ENCODE measurements at regions not wholly inside any gene's neighbourhood (a gene's known extent, or its start where the extent isn't known, plus 50 kb on each side); places are given as distances from the start of the nearest gene placed in this dataset.

DNA sequence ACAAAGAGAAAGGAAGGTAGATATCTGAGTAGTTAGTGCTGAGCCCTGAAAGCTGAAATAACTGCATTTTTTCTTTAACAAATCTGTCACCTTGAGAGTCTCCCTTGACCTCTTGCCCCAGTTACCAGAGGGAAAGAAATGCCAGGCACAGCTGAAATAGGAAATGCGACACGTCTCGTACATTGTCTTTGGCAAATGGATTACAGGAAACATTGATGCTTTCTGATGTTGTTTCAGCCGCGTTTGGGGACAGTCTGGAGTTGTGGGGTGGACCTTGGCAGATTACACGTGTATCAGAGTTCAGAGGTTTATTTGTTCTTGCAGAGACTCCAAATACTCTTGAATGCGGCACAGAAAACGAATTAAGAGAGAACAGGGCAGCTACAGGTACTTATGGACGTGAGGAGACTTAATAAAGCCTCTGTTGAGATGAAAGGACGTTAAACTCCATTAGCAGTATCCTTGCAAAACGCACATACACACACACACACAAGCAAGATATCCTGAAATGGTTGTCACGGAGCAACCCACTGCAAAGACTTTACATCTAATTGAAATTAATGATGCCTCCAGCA, 272.8 kb upstream of the RORA start:
- Mint-ChIP-seq H3K4me3 (no peak overlapping the region), H3K27ac (no peak overlapping the region), H3K27me3 (peaks cover 18 to 38% (median 23%) of the 10 kb centered on the region in 5 donors), H3K36me3 (no peaks in the 10 kb centered on the region), H3K4me1 (no peaks in the 10 kb centered on the region), H3K9me3 (peaks cover 0 to 3% (median 0%) of the 10 kb centered on the region in 9 donors)
- POLR2A ChIA-PET = no interaction called here
- DNase-seq = no peak
- no peak for ATAC-seq

DNA sequence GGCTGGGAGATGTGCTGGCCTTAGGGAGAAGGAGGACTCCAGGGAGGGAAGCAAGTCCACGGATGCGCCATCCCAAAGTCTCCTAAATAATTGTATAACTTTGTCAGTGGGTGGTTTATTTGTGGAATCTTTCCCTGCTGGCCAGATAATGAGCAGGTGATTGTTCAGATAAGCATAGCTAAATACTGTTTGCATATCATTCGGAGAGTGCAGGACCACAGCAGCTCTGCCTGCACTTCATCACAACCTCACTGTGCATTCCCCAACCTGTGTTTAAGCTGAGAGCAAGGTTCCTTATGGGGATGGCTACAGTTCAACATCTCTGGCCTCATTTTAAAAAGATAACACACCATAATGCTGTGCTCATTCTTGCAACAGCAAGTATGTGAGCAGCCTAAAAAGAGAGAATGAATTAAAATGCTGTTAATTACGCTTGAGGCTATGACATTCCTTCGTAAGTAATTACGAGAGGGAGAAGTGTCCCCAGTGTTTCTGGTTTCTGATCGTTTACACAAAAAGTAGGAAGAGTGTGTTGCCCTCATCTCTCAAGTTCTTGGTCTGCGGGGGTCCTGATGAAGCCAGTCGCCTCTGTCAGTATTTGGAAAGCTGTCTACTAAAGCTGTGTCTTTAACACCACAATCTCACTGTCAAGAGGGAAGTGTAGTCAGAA, 272.0 kb upstream of the RORA start:
- Mint-ChIP-seq H3K9me3 (no peaks in the 10 kb centered on the region), H3K4me1 (no peaks in the 10 kb centered on the region), H3K36me3 (no peaks in the 10 kb centered on the region), H3K4me3 (no peak overlapping the region), H3K27me3 (peaks cover 15 to 38% (median 25%) of the 10 kb centered on the region in 5 donors), H3K27ac (no peak overlapping the region)
- ATAC-seq (no peak), DNase-seq (no peak)
- POLR2A ChIA-PET = no interaction called here

DNA sequence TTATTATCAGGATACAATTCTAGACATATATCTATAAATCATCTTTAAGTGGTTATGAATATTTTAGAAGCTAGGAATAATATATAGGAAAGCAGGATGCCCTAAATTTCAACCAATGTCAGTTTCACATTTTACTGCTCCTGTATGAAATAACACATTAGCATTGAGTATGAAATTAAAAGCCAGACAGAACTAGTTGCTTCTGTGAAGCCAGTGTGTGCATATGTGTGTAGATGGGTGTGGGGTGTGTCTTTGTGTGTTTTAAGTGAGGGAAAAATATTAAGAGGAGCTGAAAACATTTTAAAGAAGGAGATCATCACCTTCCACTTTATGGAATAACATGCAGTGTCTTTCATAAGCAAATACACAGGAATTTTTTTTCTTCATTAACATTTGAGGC, 271.4 kb upstream of the RORA start:
- no peak for ATAC-seq
- no peak overlapping the region for H3K27ac Mint-ChIP-seq
- POLR2A ChIA-PET = no interaction called here
- H3K36me3 Mint-ChIP-seq = no peaks in the 10 kb centered on the region
- H3K9me3 Mint-ChIP-seq = no peaks in the 10 kb centered on the region
- H3K4me1 Mint-ChIP-seq = no peaks in the 10 kb centered on the region
- H3K27me3 Mint-ChIP-seq = peaks cover 17 to 38% (median 25%) of the 10 kb centered on the region in 5 donors
- H3K4me3 Mint-ChIP-seq = no peak overlapping the region
- no peak for DNase-seq

DNA sequence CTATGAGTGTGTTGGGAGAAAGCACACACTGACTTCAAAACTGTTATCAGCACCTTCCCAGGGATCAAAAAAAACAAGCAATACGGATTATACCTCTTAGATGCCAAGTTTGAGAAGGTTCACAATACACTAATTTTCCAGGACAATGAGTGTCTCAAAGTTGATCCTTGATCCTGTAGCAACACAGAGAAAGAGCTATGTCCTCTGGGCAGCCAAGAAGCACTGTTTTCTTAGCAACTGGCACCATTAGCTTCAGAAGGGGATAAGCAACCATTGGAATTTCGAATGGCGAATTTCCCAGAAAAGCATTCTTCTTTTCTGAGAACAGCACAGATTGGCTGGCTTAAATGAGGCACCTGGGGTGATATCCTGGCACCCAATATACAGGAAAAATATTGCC, 270.3 kb upstream of the RORA start:
- no peaks in the 10 kb centered on the region for H3K36me3 Mint-ChIP-seq
- POLR2A ChIA-PET = no interaction called here
- no peaks in the 10 kb centered on the region for H3K9me3 Mint-ChIP-seq
- peaks cover 16 to 38% (median 25%) of the 10 kb centered on the region in 5 donors for H3K27me3 Mint-ChIP-seq
- H3K4me3 Mint-ChIP-seq = no peak overlapping the region
- H3K4me1 Mint-ChIP-seq = no peaks in the 10 kb centered on the region
- H3K27ac Mint-ChIP-seq = no peak overlapping the region
- no peak for ATAC-seq
- DNase-seq = no peak

DNA sequence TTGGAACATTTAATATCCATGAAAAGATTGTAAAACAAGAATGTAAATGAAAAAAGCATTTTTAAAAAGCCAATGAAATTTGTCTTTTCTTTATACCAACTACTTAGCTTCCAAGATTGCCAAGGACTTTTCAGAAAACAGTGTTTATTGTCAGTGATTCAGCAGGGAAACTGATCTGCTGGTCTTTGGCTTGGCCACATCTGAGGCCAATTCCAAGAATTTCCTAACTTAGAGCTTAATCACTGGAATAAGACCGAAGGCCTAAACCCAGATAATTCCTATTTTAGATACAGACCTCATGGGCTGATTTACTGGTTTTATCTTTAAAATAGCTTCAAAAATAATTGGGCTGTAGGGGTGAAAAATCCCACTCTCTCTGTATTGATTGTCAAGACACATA, 260.5 kb upstream of the RORA start:
- H3K4me1 Mint-ChIP-seq = no peaks in the 10 kb centered on the region
- H3K4me3 Mint-ChIP-seq = no peak overlapping the region
- peaks cover 0 to 4% (median 0%) of the 10 kb centered on the region in 9 donors for H3K9me3 Mint-ChIP-seq
- ATAC-seq = no peak
- peaks cover 0 to 11% (median 6%) of the 10 kb centered on the region in 5 donors for H3K27me3 Mint-ChIP-seq
- H3K27ac Mint-ChIP-seq = no peak overlapping the region
- DNase-seq = no peak
- POLR2A ChIA-PET = no interaction called here
- H3K36me3 Mint-ChIP-seq = no peaks in the 10 kb centered on the region

DNA sequence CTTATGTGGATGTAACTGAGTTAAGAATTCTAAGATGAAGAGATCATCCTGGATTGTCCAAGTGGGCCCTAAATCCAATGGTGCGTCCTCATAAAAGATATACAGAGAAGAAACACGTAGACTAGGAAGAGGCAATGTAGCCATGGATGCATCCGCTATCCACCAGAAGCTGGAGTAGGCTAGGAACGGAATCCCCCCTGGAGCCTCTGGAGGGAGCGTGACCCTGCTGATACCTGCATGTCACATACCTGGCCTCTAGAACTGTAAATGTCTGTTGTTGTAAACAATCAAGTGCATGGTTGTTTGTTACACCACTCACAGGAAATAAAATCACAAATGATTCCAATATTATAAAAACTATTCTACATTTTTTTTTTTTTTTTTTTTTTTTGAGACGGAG, 254.5 kb upstream of the RORA start:
- H3K27me3 Mint-ChIP-seq = peaks cover 6 to 19% (median 10%) of the 10 kb centered on the region in 5 donors

DNA sequence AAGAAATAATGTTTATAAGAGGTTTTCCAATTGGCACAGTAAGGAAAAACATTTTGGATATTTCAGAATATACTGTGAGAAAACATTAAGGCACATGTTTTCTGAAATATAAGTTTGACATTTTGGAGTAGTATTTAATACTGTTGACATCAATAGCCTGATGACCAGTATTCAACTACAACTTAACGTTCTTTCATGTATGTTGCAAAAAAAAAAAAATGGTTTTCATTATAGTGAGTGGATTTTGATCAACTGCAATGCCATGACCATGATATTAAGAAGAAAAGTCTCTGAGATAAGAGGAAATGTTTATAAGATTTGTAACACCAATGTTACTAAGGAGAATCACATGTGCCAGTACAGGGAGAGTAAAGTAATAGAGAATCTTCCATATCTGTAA, 252.8 kb upstream of the RORA start:
- H3K36me3 Mint-ChIP-seq = no peaks in the 10 kb centered on the region

More for the DNA sequence above, 254.5 kb upstream of the RORA start:
- no peaks in the 10 kb centered on the region for H3K4me1 Mint-ChIP-seq
- no peaks in the 10 kb centered on the region for H3K36me3 Mint-ChIP-seq
- peaks cover 0 to 4% (median 0%) of the 10 kb centered on the region in 9 donors for H3K9me3 Mint-ChIP-seq
- DNase-seq (no peak), ATAC-seq (no peak)
- POLR2A ChIA-PET = no interaction called here
- H3K4me3 Mint-ChIP-seq = no peak overlapping the region
- H3K27ac Mint-ChIP-seq = no peak overlapping the region

DNA sequence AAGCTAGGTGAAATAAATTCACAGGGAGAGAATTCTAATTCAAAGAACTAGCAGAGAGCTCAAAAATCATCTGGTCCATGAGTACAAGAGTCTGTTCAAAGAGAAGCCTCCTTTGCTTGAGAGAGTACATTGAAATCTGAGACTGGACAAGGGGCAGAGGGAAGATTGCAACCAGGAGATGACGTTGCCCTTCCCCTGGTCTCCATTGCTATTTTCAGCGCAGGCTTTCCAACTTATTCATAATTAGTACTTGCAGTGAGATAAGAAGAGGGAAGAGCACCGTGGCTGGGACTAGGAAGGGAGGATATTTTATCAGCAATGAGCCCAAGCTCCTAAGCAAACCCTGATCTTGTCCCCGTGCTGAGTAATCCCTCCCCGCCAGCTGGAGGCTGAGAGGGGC, 251.8 kb upstream of the RORA start:
- Mint-ChIP-seq H3K27me3 (peaks cover 1 to 32% (median 6%) of the 10 kb centered on the region in 5 donors), H3K27ac (no peak overlapping the region), H3K9me3 (no peaks in the 10 kb centered on the region), H3K36me3 (no peaks in the 10 kb centered on the region), H3K4me1 (no peaks in the 10 kb centered on the region), H3K4me3 (no peak overlapping the region)
- ATAC-seq = no peak
- POLR2A ChIA-PET = no interaction called here
- DNase-seq = no peak

More for the DNA sequence above, 252.8 kb upstream of the RORA start:
- H3K27me3 Mint-ChIP-seq = peaks cover 2 to 32% (median 8%) of the 10 kb centered on the region in 5 donors
- POLR2A ChIA-PET = no interaction called here
- DNase-seq (no peak), ATAC-seq (no peak)
- peaks cover 0 to 4% (median 0%) of the 10 kb centered on the region in 9 donors for H3K9me3 Mint-ChIP-seq
- H3K27ac Mint-ChIP-seq = no peak overlapping the region
- H3K4me3 Mint-ChIP-seq = no peak overlapping the region
- H3K4me1 Mint-ChIP-seq = no peaks in the 10 kb centered on the region

DNA sequence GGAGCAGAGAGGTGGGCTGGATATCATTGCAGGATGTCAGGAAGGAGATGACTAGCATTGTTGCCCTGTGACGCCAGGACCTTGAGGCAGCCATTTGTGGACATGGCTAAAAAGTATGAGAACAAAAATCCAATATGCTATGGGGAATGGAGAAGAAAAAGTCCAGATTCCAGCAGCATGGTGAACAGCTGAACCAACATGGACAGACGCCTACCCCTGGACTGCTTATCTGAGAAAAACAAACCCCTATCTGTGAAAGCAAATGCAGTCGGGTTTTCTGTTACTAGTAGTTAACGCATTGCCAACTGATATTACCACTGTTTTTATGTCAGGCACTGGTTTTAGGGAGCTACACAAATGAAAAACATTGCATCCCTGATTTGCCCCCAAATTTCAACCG, 251.2 kb upstream of the RORA start:
- Mint-ChIP-seq H3K4me1 (no peaks in the 10 kb centered on the region), H3K27ac (no peak overlapping the region), H3K27me3 (peaks cover 1 to 32% (median 6%) of the 10 kb centered on the region in 5 donors), H3K4me3 (no peak overlapping the region), H3K9me3 (no peaks in the 10 kb centered on the region), H3K36me3 (no peaks in the 10 kb centered on the region)
- POLR2A ChIA-PET = no interaction called here
- ATAC-seq (no peak), DNase-seq (no peak)

DNA sequence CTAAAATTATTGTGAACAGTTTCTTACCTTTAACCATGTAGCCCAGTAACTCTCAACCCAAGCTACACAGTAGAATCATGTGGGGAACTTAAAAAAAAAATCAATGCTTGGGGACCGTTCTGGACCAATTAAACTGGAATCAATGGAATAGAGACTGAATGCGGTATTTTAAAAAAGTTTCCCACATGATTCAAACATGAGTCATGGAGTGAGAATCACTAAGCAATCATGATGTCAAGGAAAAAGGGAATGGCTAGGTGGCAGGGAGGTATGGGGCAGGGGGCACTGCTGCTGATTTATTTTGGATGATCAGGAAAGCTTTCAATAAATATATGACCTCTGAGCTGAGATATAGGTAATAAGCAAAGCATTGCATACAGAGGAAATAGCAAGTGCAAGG, 250.5 kb upstream of the RORA start:
- Mint-ChIP-seq H3K36me3 (no peaks in the 10 kb centered on the region), H3K9me3 (no peaks in the 10 kb centered on the region), H3K27ac (no peak overlapping the region), H3K4me3 (no peak overlapping the region), H3K27me3 (peaks cover 1 to 32% (median 7%) of the 10 kb centered on the region in 5 donors), H3K4me1 (no peaks in the 10 kb centered on the region)
- POLR2A ChIA-PET = no interaction called here
- DNase-seq (no peak), ATAC-seq (no peak)

DNA sequence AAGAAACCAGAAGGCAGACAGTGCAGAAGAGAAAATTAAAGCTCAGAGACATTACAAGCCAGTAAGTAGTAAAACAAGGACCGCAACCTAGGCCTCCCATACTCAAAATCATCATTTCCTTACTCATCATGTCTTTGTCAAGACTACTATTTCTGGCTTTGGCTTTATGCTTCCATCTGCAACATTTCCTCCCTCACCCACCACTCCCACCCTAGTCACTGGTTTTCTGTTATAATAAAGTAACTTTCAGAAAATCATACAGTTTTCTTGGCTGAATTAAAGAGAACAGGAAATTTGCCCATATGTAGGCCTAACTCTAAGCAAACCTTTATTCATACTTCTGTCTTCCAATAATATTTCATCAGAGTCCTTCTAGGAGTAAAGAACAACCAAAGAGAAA, 247.6 kb upstream of the RORA start:
- H3K4me1 Mint-ChIP-seq = no peaks in the 10 kb centered on the region
- POLR2A ChIA-PET = no interaction called here
- no peak for ATAC-seq
- no peak overlapping the region for H3K27ac Mint-ChIP-seq
- peaks cover 1 to 50% (median 17%) of the 10 kb centered on the region in 5 donors for H3K27me3 Mint-ChIP-seq
- no peak overlapping the region for H3K4me3 Mint-ChIP-seq
- DNase-seq = no peak
- no peaks in the 10 kb centered on the region for H3K36me3 Mint-ChIP-seq
- no peaks in the 10 kb centered on the region for H3K9me3 Mint-ChIP-seq

DNA sequence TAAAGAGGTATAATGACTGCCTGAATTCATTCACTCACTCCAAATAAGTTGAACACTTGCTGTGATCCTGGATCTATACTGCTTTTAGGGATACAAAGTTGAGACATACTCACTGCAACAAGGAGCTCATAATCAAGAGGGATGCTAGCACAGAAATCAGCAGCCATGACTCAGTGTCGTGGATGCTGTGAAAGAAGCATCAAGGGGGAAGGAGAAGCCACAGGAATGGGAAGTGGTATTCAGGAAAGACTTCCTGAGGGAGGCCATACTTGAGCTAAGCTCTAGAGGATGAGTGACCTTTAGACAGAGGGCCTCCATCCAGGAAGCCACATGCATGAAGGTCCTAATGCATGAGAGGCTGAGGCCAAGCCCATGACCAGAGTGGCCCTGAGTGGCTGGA, 245.7 kb upstream of the RORA start:
- POLR2A ChIA-PET = no interaction called here

DNA sequence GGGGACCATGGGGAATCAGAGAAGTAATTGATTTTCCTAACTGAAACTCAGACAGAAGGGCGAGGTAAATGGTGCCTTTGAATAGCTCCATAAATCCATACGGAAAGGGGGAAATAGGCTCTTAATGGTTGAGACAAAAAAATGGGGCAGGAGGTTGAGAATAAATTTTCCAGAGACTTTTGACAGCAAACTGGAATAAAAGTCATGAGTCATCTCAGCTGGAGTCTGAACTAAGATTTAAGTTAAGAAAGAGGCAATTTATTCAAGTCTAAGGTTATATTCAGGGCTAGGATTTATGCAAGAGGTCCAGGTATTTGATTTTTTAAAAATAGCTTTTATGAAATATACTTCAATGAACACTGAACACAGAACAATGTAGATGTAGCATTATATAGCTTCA, 238.7 kb upstream of the RORA start:
- no peaks in the 10 kb centered on the region for H3K9me3 Mint-ChIP-seq
- H3K27me3 Mint-ChIP-seq = peaks cover 3 to 19% (median 6%) of the 10 kb centered on the region in 5 donors
- no peak for DNase-seq
- no peak for ATAC-seq
- no peak overlapping the region for H3K4me3 Mint-ChIP-seq
- H3K36me3 Mint-ChIP-seq = no peaks in the 10 kb centered on the region
- no peaks in the 10 kb centered on the region for H3K4me1 Mint-ChIP-seq
- POLR2A ChIA-PET = no interaction called here
- no peak overlapping the region for H3K27ac Mint-ChIP-seq

More for the DNA sequence above, 245.7 kb upstream of the RORA start:
- Mint-ChIP-seq H3K27me3 (peaks cover 0 to 52% (median 20%) of the 10 kb centered on the region in 5 donors), H3K9me3 (no peaks in the 10 kb centered on the region), H3K36me3 (no peaks in the 10 kb centered on the region), H3K27ac (no peak overlapping the region), H3K4me1 (no peaks in the 10 kb centered on the region), H3K4me3 (no peak overlapping the region)
- no peak for ATAC-seq
- DNase-seq = no peak

Data from naive thymus-derived CD8-positive, alpha-beta T cell (primary cell).